Activated CD4-positive, alpha-beta T cell treated with anti-CD3 and anti-CD28 coated beads for 36 hours (primary cell): ENCODE measurements at regions not wholly inside any gene's neighbourhood (a gene's known extent, or its start where the extent isn't known, plus 50 kb on each side); places are given as distances from the start of the nearest gene placed in this dataset.

Source experiments
- ATAC-seq: fragments of 200-7000 bp; cut with Tn5 transposase; one replicate; pipeline ENCODE4 v1.10.0; 2021; ENCODE audit warnings: mild to moderate bottlenecking, moderate library complexity
- CTCF ChIA-PET: fragments of 350-600 bp; sonication (Branson Sonifier 250); formaldehyde crosslinking; loops from one replicate; lab custom pipeline; 2021; ENCODE audit warnings: antibody characterized with exemption; lab: Charles Lee
- POLR2A ChIA-PET: fragments of 350-600 bp; sonication (Branson Sonifier 250); formaldehyde crosslinking; loops from one replicate; lab custom pipeline; 2021; ENCODE audit warnings: antibody characterized with exemption, inconsistent platforms; lab: Charles Lee
- DNase-seq: peaks from one replicate; pipeline ENCODE4 v3.0.0-alpha.2; 2020
- H3K27ac Mint-ChIP-seq: one replicate; pipeline ENCODE4 v1.8.0; 2021; ENCODE audit warnings: mixed read lengths
- H3K27me3 Mint-ChIP-seq: one replicate; pipeline ENCODE4 v1.8.0; 2021; ENCODE audit warnings: mixed read lengths
- H3K36me3 Mint-ChIP-seq: one replicate; pipeline ENCODE4 v1.8.0; 2021; ENCODE audit warnings: low read depth, mixed read lengths
- H3K4me1 Mint-ChIP-seq: one replicate; pipeline ENCODE4 v1.8.0; 2021; ENCODE audit warnings: mixed read lengths
- H3K4me3 Mint-ChIP-seq: one replicate; pipeline ENCODE4 v1.8.0; 2021; ENCODE audit warnings: mild to moderate bottlenecking, moderate library complexity, mixed read lengths
- H3K9me3 Mint-ChIP-seq: one replicate; pipeline ENCODE4 v1.8.0; 2021; ENCODE audit warnings: low read depth, mixed read lengths
- intact Hi-C, 2 experiments: fragments of 100-400 bp; cut with DNase I in 1 of 2; cut with micrococcal nuclease in 1 of 2; formaldehyde crosslinking; loops; one replicate each; pipeline versions ENCODE4 v1.14.2 to v1.15.1; 2022 to 2024; cut with DNase I, micrococcal nuclease

DNA sequence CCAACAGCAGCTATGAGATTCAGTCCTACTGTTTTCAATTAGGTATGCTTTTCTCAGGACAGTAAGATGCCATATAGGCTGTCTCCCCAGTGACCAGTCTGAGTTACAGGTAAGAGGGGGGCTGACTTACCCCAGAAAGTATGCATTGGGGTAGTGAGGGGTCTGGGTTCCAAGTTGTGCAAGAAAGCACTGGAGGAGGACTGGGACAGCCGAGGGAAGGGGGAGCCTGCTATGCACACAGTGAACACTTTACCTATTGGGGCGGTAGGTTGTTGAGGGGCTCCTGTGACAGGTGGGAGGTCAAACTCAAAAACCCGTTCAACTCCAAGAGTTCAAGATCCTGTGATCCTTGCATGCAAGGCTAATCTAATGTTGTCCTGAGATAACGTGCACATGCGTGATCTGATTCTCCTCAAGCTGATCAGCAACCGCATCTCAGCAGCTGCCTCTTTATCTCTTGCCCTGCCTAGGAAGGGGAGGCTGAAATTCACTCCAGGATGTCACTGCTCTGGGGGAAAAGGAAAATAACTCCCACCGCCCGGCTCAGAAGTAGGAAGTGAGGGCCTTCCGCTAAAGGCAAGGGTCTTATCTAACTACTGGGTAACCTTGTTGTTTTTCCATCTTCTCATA lies 108.8 kb upstream of the KIT start:
- no peaks in the 10 kb centered on the region for H3K36me3 Mint-ChIP-seq
- no peaks in the 10 kb centered on the region for H3K9me3 Mint-ChIP-seq
- H3K4me1 Mint-ChIP-seq: peaks cover 2% of the 10 kb centered on the region
- no peak for ATAC-seq
- no peak for DNase-seq
- H3K27ac Mint-ChIP-seq: no peak overlapping the region
- intact Hi-C loops: no loop called here
- ChIA-PET CTCF (no interaction called here), POLR2A (no interaction called here)
- H3K27me3 Mint-ChIP-seq: no peaks in the 10 kb centered on the region
- no peak overlapping the region for H3K4me3 Mint-ChIP-seq

DNA sequence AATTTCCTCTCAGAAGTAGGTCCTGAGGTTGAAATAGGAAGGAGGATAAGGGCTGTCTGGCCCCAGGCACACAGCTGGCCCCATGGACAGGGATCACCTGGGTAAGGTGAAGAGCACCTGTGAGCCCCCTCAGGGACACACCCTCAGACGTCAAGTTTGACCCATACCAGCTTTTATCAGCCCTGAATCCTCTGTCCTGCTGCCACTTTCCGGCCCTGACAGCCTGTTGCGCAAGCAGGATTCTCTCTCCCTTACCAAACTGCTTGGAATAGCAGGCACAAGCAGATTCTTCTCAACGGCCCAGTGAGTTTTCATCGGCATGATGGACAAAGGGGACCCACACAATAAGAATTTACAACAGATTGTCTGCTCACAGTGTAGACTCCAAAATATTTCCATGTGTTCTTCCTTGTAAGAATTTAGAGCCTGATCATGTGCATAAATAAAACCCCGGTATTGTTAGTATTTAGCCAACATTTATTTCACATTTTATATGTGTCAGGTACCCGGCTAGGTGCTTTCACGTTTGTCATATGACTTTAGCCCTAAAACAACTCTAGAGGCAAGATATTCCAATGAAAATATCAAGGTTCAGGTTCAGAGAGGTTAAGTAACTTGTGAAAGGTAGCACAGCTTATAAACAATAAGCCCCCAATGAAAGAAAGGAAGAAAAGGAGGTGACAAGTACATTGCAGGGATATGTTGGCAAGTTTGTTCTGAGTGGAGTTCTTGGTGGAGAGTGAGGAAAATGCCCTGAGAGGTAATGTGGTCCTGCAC lies 107.2 kb upstream of the KIT start:
- H3K9me3 Mint-ChIP-seq: no peaks in the 10 kb centered on the region
- ChIA-PET CTCF (no interaction called here), POLR2A (no interaction called here)
- no peaks in the 10 kb centered on the region for H3K36me3 Mint-ChIP-seq
- no peak overlapping the region for H3K27ac Mint-ChIP-seq
- ATAC-seq (no peak), DNase-seq (no peak)
- H3K27me3 Mint-ChIP-seq: no peaks in the 10 kb centered on the region
- H3K4me1 Mint-ChIP-seq: peaks cover 2% of the 10 kb centered on the region
- H3K4me3 Mint-ChIP-seq: no peak overlapping the region
- intact Hi-C loops: no loop called here

DNA sequence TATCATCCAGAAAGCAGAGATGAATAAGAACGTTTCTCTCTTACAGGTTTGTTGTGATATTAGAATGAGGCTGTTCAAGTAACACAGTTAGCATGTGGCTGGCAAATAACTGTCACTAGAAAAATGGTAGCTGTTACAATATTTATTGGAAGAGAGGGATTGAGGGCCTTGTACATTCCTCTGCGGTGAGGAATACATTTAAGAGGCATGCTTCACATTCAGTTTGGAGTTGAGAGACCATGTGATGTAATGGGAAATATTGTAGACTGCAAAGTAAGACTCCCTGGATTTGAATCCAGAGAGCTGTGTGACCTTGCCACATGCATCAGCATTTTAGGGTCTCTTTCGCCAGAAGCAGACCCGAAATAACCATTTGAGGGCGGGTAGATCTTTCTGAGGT lies 104.8 kb upstream of the KIT start:
- no peak overlapping the region for H3K27ac Mint-ChIP-seq
- no peaks in the 10 kb centered on the region for H3K27me3 Mint-ChIP-seq
- intact Hi-C loops: no loop called here
- no peaks in the 10 kb centered on the region for H3K36me3 Mint-ChIP-seq
- no peaks in the 10 kb centered on the region for H3K4me1 Mint-ChIP-seq
- DNase-seq: no peak
- ChIA-PET CTCF (no interaction called here), POLR2A (no interaction called here)
- no peaks in the 10 kb centered on the region for H3K9me3 Mint-ChIP-seq
- ATAC-seq: no peak
- no peak overlapping the region for H3K4me3 Mint-ChIP-seq

DNA sequence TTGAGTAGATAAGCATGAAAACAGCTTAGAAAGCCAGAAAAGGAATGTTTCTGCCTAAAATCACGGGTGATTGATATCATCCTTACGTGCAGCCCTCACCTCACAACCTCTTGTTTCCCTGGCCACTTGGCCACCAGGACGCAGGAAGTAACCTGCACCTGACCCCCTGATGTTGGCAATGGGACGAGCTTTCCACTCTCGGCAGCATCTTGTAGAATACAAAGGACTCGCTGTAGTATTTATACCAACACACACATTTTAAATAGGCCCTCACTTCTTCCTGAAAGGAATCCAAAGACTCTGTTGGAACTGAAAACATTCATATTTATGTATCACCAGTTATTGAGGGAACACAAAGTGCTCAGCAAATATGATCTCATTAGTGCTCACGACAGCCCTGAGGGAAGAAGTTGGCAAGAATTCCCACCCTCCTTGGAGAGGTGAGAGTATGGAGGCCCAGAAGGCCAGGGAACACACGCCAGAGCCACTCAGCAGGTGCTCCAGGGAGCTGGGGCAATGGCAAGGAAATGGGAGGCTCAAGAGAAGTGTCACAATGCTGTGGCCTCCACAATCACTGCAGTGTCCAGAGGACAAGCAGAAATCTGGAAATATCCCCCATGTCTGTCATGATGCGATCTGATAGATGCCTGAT lies 103.3 kb upstream of the KIT start:
- Mint-ChIP-seq H3K36me3 (no peaks in the 10 kb centered on the region), H3K4me3 (no peak overlapping the region), H3K9me3 (no peaks in the 10 kb centered on the region), H3K27me3 (no peaks in the 10 kb centered on the region), H3K27ac (no peak overlapping the region), H3K4me1 (no peaks in the 10 kb centered on the region)
- no peak for DNase-seq
- no peak for ATAC-seq
- intact Hi-C loops: no loop called here
- ChIA-PET CTCF (no interaction called here), POLR2A (no interaction called here)

DNA sequence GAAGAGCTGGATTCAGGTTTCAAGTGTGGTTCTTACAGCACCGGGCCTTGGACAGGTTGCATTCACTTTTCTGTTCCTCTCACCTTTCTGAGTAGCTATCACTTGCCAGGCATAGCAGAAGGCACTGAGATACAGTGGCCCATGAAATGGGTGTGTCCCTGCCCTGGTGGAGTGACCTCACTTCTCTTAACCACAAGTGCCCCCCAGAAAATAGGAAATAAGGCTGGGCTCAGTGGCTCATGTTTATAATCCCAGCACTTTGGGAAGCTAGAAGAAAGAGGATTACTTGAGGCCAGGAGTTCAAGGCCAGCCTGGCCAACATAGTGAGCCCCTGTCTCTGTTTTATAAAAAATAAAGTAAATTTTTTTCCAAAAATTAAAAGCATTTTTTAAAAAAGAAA lies 101.7 kb upstream of the KIT start:
- ChIA-PET POLR2A (no interaction called here), CTCF (interaction anchor here (0.8 kb wide), 1 partner anchor 11 kb away, joined by 5 read pairs; no protein-coding TSS in a partner anchor)
- no peak for ATAC-seq
- no peaks in the 10 kb centered on the region for H3K27me3 Mint-ChIP-seq
- no peaks in the 10 kb centered on the region for H3K36me3 Mint-ChIP-seq
- DNase-seq: no peak
- H3K4me3 Mint-ChIP-seq: no peak overlapping the region
- intact Hi-C loops: no loop called here
- H3K4me1 Mint-ChIP-seq: no peaks in the 10 kb centered on the region
- H3K27ac Mint-ChIP-seq: no peak overlapping the region
- no peaks in the 10 kb centered on the region for H3K9me3 Mint-ChIP-seq

DNA sequence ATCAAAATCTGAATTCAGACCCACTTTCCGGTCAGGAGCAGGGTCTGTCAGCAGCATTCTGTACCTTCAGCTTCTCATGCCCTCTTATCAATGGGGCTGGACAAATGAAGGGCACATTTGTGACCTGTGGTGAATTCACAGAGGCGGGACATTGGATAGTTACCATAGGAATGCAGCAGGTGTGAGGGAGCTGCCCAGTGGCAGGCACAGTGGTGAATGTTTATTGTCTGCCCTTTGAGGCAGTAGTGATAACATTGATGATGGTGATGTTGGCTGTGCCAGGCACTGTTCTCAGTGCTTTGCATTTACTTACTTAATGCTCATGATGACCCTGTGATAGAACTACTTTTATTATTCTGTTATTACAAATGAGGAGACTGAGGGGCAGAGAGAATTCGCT lies 101.2 kb upstream of the KIT start:
- Mint-ChIP-seq H3K4me3 (no peak overlapping the region), H3K27me3 (no peaks in the 10 kb centered on the region), H3K27ac (no peak overlapping the region), H3K4me1 (no peaks in the 10 kb centered on the region), H3K9me3 (no peaks in the 10 kb centered on the region), H3K36me3 (no peaks in the 10 kb centered on the region)
- POLR2A ChIA-PET: no interaction called here
- DNase-seq (no peak), ATAC-seq (no peak)
- intact Hi-C loops: no loop called here
- CTCF ChIA-PET: no interaction called here

DNA sequence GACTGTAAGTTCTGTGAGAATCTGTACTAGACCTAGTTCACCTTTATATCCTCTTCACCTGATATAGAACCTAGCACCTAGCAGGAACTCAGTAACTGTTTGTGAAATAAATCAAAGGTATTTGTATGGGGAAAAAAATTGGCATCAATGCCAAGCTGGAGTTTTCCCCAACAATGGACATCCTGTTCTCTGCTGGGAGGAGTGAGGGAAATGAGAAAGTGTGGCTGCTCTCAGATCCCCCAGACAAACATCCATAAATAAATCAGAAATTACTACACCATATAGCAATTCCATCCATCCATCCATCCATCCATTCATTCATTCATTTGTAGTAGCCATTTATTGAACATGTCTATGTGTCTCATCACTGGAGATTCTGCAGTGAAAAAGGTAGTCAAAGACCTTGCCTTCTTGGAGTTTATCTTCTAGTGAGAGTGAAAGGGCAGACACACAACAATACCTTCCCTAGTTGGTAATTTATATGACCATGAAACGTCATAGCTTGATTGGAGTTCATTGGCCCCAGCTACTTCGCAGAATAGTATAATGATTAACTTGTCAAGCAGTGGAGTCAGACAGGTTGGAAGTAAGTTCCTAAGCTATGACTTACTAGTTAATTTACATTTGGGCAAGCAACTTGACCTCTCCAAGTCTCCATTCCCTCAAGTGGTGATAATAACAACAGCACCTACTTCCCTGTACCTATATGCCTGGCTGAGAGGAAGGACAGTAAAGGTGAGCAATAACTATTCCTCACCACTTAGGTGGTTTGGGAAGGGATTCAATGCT lies 98.7 kb upstream of the KIT start:
- POLR2A ChIA-PET: no interaction called here

DNA sequence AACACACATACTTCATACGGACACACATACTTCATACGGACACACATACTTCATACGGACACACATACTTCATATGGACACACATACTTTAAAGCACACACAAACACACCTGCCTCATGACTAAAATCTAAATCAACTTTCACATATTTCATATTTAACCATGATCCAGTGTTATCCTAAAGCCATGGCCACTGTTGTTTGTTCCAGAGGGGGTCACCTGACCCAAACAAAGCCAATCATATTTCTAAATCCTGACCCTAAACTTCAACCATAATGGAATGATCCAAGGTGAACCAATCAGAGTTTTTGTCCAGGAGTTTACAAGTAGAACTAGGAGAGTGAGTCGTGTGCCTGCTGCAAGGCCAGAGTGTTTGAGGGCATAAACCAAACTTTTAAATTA lies 97.2 kb upstream of the KIT start:
- ATAC-seq: no peak
- H3K9me3 Mint-ChIP-seq: no peaks in the 10 kb centered on the region
- H3K27ac Mint-ChIP-seq: no peak overlapping the region
- ChIA-PET POLR2A (no interaction called here), CTCF (no interaction called here)
- DNase-seq: no peak
- H3K4me1 Mint-ChIP-seq: no peaks in the 10 kb centered on the region
- H3K36me3 Mint-ChIP-seq: no peaks in the 10 kb centered on the region
- intact Hi-C loops: no loop called here
- H3K4me3 Mint-ChIP-seq: no peak overlapping the region
- H3K27me3 Mint-ChIP-seq: no peaks in the 10 kb centered on the region

More for the DNA sequence above, 98.7 kb upstream of the KIT start:
- Mint-ChIP-seq H3K27ac (no peak overlapping the region), H3K27me3 (no peaks in the 10 kb centered on the region), H3K9me3 (no peaks in the 10 kb centered on the region), H3K4me1 (no peaks in the 10 kb centered on the region), H3K36me3 (no peaks in the 10 kb centered on the region), H3K4me3 (no peak overlapping the region)
- CTCF ChIA-PET: no interaction called here
- intact Hi-C loops: no loop called here
- DNase-seq (no peak), ATAC-seq (no peak)

DNA sequence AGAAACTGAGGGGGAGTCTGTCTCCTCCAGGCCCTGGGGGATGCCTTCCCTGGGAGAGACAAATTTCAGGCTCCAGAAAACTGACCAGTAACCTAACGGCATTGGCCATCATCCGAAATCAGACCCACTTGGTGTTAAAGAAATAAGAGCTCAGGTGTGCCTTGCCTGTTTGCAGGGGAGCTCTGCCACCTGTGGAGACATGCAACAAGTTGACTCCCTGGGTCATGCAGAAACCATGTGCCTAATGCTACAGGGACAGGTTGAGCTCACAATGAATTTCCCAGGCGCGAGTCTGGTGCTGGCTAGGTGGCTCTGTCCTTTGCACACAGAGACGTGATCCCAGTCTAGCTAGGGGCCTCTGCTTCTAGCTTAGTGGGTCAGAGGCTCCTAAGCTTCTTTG lies 95.8 kb upstream of the KIT start:
- ATAC-seq: no peak
- intact Hi-C loops: no loop called here
- Mint-ChIP-seq H3K36me3 (no peaks in the 10 kb centered on the region), H3K27me3 (no peaks in the 10 kb centered on the region), H3K4me3 (no peak overlapping the region), H3K4me1 (peaks cover 5% of the 10 kb centered on the region), H3K9me3 (no peaks in the 10 kb centered on the region), H3K27ac (no peak overlapping the region)
- POLR2A ChIA-PET: no interaction called here
- CTCF ChIA-PET: no interaction called here
- DNase-seq: no peak

DNA sequence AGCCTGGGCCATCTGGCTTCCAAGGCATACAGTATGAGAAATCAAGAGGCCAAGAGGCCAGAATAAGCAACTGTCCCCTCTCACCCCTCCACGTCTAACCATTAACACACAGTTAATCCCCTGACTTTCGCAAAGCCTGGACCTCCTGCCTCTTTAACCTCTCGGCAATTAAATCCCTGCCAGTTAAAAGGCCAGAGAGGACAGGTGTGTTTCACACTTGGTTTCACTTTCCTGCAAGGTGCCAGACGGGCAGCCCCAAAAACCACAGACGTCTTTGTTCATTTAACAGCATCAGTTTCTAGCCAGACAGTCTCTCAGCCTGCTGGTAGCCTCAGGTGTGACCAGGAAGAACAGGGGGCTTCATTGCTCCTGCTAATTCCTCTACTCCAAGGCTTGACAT lies 91.1 kb upstream of the KIT start:
- POLR2A ChIA-PET: no interaction called here
- H3K27me3 Mint-ChIP-seq: no peaks in the 10 kb centered on the region
- peaks cover 5% of the 10 kb centered on the region for H3K4me1 Mint-ChIP-seq
- H3K27ac Mint-ChIP-seq: no peak overlapping the region
- intact Hi-C loops: no loop called here
- DNase-seq (no peak), ATAC-seq (no peak)
- no peak overlapping the region for H3K4me3 Mint-ChIP-seq
- no peaks in the 10 kb centered on the region for H3K36me3 Mint-ChIP-seq
- H3K9me3 Mint-ChIP-seq: no peaks in the 10 kb centered on the region
- CTCF ChIA-PET: interaction anchor here (0.9 kb wide), 1 partner anchor 11 kb away, joined by 5 read pairs; no protein-coding TSS in a partner anchor

DNA sequence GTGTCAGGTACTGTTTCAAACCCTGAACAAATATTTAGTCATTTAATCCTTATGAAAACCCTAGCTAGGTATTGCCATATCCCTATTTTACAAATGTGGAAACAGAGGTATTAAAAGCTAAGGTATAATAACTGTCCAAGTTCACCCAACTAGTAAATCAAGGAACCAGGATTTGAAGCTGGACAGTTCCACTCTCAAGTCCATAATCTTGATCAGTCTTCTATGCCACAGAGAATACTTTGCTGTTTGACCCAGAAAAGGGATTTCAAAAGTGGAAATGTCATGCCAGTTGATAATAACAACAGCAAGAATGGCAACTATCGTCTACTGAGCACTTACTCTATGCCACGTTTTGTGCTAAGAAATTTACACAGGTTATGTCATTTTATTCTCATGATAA lies 90.4 kb upstream of the KIT start:
- ATAC-seq (no peak), DNase-seq (no peak)
- H3K27me3 Mint-ChIP-seq: no peaks in the 10 kb centered on the region
- no peaks in the 10 kb centered on the region for H3K36me3 Mint-ChIP-seq
- no peak overlapping the region for H3K27ac Mint-ChIP-seq
- no peak overlapping the region for H3K4me3 Mint-ChIP-seq
- CTCF ChIA-PET: interaction anchor here (0.9 kb wide), 1 partner anchor 12 kb away, joined by 5 read pairs; no protein-coding TSS in a partner anchor
- H3K9me3 Mint-ChIP-seq: no peaks in the 10 kb centered on the region
- intact Hi-C loops: no loop called here
- peaks cover 5% of the 10 kb centered on the region for H3K4me1 Mint-ChIP-seq
- POLR2A ChIA-PET: no interaction called here
